B cell (primary cell): ENCODE measurements at regions not wholly inside any gene's neighbourhood (a gene's known extent, or its start where the extent isn't known, plus 50 kb on each side); places are given as distances from the start of the nearest gene placed in this dataset.

Experiments
- ATAC-seq: fragments of 200-7000 bp; cut with Tn5 transposase; one replicate; pipeline ENCODE4 v1.10.0; 2021; ENCODE audit warnings: low read depth, mild to moderate bottlenecking, moderate number of reproducible peaks, moderate library complexity
- CTCF ChIA-PET: fragments of 350-600 bp; sonication (Branson Sonifier 250); formaldehyde crosslinking; loops from one replicate; lab custom pipeline; 2021; ENCODE audit warnings: antibody characterized with exemption, inconsistent platforms; lab: Charles Lee
- POLR2A ChIA-PET: fragments of 350-600 bp; sonication (Branson Sonifier 250); formaldehyde crosslinking; loops from one replicate; lab custom pipeline; 2021; ENCODE audit warnings: antibody characterized with exemption; lab: Charles Lee
- DNase-seq: peaks from one replicate; pipeline ENCODE4 v3.0.0; 2013
- H2AFZ ChIP-seq: 2 replicates; pipeline ENCODE4 v1.6.1; 2012; ENCODE audit warnings: mild to moderate bottlenecking, low read depth, low read length; ENCODE audit not compliant: insufficient read depth, poor library complexity, severe bottlenecking
- H3K27ac ChIP-seq, 2 donors: 1 replicate in 1 of 2; 2 replicates in 1 of 2; pipeline ENCODE4 v1.5.1; 2012 to 2013; ENCODE audit warnings: low read length in 2 of 2, mild to moderate bottlenecking in 2 of 2, moderate library complexity in 1 of 2
- H3K27me3 ChIP-seq, 4 experiments: fragments of 200-600 bp in 1 of 4; sonication (generic) in 1 of 4; replicated peaks in 1 of 4; 1 replicate in 2 of 4; 2 replicates in 2 of 4; pipeline versions ENCODE4 v1.6.1 to v1.7.0; 2013 to 2016; ENCODE audit warnings: low read length in 3 of 4, mild to moderate bottlenecking in 2 of 4, mixed read lengths in 1 of 4, moderate library complexity in 1 of 4; ENCODE audit not compliant: insufficient read depth in 4 of 4, control insufficient read depth in 3 of 4; ENCODE audit errors: control extremely low read depth in 1 of 4
- H3K36me3 ChIP-seq, 2 experiments: replicated peaks in 1 of 2; 1 replicate in 1 of 2; 2 replicates in 1 of 2; pipeline versions ENCODE4 v1.6.1 to v1.7.1; 2013; ENCODE audit warnings: low read length in 1 of 2; ENCODE audit not compliant: insufficient read depth in 2 of 2, control insufficient read depth in 1 of 2; ENCODE audit errors: control extremely low read depth in 1 of 2, extremely low read depth in 1 of 2
- H3K4me1 ChIP-seq, 2 donors: fragments of 200-600 bp in 1 of 2; sonication (generic) in 1 of 2; 1 replicate in 1 of 2; 2 replicates in 1 of 2; pipeline versions ENCODE4 v1.5.1 to v1.6.1; 2013 to 2017; ENCODE audit warnings: low read length in 2 of 2; ENCODE audit not compliant: control insufficient read depth in 2 of 2, insufficient read depth in 2 of 2
- H3K4me2 ChIP-seq: replicated peaks from 2 replicates; pipeline ENCODE3; 2012; ENCODE audit warnings: mild to moderate bottlenecking, low read depth, low read length; ENCODE audit not compliant: poor library complexity, severe bottlenecking
- H3K4me3 ChIP-seq, 5 experiments: fragments of 200-600 bp in 1 of 5; sonication (generic) in 1 of 5; 1 replicate in 3 of 5; 2 replicates in 2 of 5; pipeline versions ENCODE4 v1.5.1 to v1.7.0; 2011 to 2016; ENCODE audit warnings: low read length in 4 of 5, mild to moderate bottlenecking in 4 of 5, low read depth in 2 of 5, control low read depth in 1 of 5, moderate library complexity in 1 of 5; ENCODE audit not compliant: insufficient read depth in 1 of 5; ENCODE audit errors: control extremely low read depth in 1 of 5, extremely low read depth in 1 of 5
- H3K79me2 ChIP-seq: fragments of 200-600 bp; sonication (generic); one replicate; pipeline ENCODE4 v1.6.0; 2016; ENCODE audit warnings: low read length; ENCODE audit not compliant: control insufficient read depth, insufficient read depth
- H3K9ac ChIP-seq: fragments of 200-600 bp; sonication (generic); 2 replicates; pipeline ENCODE4 v1.6.1; 2017; ENCODE audit warnings: mild to moderate bottlenecking, low read length, moderate library complexity
- H3K9me3 ChIP-seq, 3 donors: one replicate each; pipeline versions ENCODE4 v1.6.1 to v1.7.1; 2013; ENCODE audit warnings: low read length in 2 of 3; ENCODE audit not compliant: control insufficient read depth in 2 of 3, insufficient read depth in 1 of 3; ENCODE audit errors: control extremely low read depth in 1 of 3
- H4K20me1 ChIP-seq: 2 replicates; pipeline ENCODE4 v1.6.0; 2012; ENCODE audit warnings: mild to moderate bottlenecking, low read length; ENCODE audit not compliant: insufficient read depth, control insufficient read depth, poor library complexity, severe bottlenecking
- H3K27ac Mint-ChIP-seq: one replicate; pipeline ENCODE4 v1.8.0; 2021; ENCODE audit warnings: mixed read lengths
- H3K27me3 Mint-ChIP-seq: one replicate; pipeline ENCODE4 v1.8.0; 2021; ENCODE audit warnings: mixed read lengths
- H3K4me1 Mint-ChIP-seq: one replicate; pipeline ENCODE4 v1.8.0; 2021; ENCODE audit warnings: mixed read lengths
- H3K4me3 Mint-ChIP-seq: one replicate; pipeline ENCODE4 v1.8.0; 2021; ENCODE audit warnings: mixed read lengths
- H3K9me3 Mint-ChIP-seq: one replicate; pipeline ENCODE4 v1.8.0; 2022; ENCODE audit warnings: mixed read lengths; ENCODE audit not compliant: insufficient read depth
- CTCF ChIP-seq: fragments of 200-600 bp; IDR thresholded peaks from one replicate; pipeline ENCODE4 v1.8.0; 2022; ENCODE audit warnings: antibody characterized with exemption, mild to moderate bottlenecking
- EZH2 ChIP-seq: IDR thresholded peaks from 2 replicates; pipeline ENCODE4 v1.6.1; 2012; ENCODE audit warnings: borderline replicate concordance, low read depth, mild to moderate bottlenecking, moderate library complexity, low read length; ENCODE audit not compliant: insufficient read depth, poor library complexity, severe bottlenecking
- WGBS: methylation state at CpG from one replicate; pipeline ENCODE4 v1.1.5; 2013; ENCODE audit warnings: missing lambda C conversion rate; ENCODE audit not compliant: insufficient coverage; 5-methylcytosine and 5-hydroxymethylcytosine counted together
- intact Hi-C: fragments of 100-400 bp; cut with micrococcal nuclease; formaldehyde crosslinking; loops from one replicate; pipeline ENCODE4 v1.10.0; 2022

- WGBS = 94% methylated on average over 3 of the region's 5 CpGs
Observed at GRCh38 chr7:69250958-69251357, 347.3 kb upstream of the AUTS2 start.

GRCh38 chr7:69254643-69255042 is 343.6 kb upstream of the AUTS2 start:
- H3K4me3 Mint-ChIP-seq = no peak overlapping the region
- no peak overlapping the region for H3K4me2 ChIP-seq
- intact Hi-C loops = no loop called here
- ChIA-PET CTCF (no interaction called here), POLR2A (no interaction called here)
- H2AFZ ChIP-seq = no peak overlapping the region
- no peaks in the 10 kb centered on the region for H3K27me3 ChIP-seq
- no peaks in the 10 kb centered on the region for H3K9me3 Mint-ChIP-seq
- H3K79me2 ChIP-seq = no peaks in the 10 kb centered on the region
- H3K27ac Mint-ChIP-seq = no peak overlapping the region
- DNase-seq (no peak), ATAC-seq (no peak)
- no peak overlapping the region for H3K27ac ChIP-seq
- no peak for TF ChIP-seq EZH2
- TF ChIP-seq CTCF = no peak
- H3K9ac ChIP-seq = no peak overlapping the region
- no peak overlapping the region for H3K4me3 ChIP-seq
- no peaks in the 10 kb centered on the region for H3K36me3 ChIP-seq
- H3K4me1 ChIP-seq = peaks cover 0 to 12% of the 10 kb centered on the region in 2 donors
- peaks cover 0 to 4% (median 0%) of the 10 kb centered on the region in 3 donors for H3K9me3 ChIP-seq
- H3K27me3 Mint-ChIP-seq = peaks cover 17% of the 10 kb centered on the region
- H4K20me1 ChIP-seq = no peaks in the 10 kb centered on the region
- H3K4me1 Mint-ChIP-seq = peaks cover 2% of the 10 kb centered on the region

More at GRCh38 chr7:69250958-69251357, 347.3 kb upstream of the AUTS2 start:
- H3K4me3 ChIP-seq = no peak overlapping the region
- H3K79me2 ChIP-seq = no peaks in the 10 kb centered on the region
- Mint-ChIP-seq H3K27ac (no peak overlapping the region), H3K27me3 (peaks cover 16% of the 10 kb centered on the region), H3K4me1 (no peaks in the 10 kb centered on the region), H3K9me3 (no peaks in the 10 kb centered on the region), H3K4me3 (no peak overlapping the region)
- TF ChIP-seq EZH2 = no peak
- H3K4me2 ChIP-seq = no peak overlapping the region
- H3K9ac ChIP-seq = no peak overlapping the region
- intact Hi-C loops = no loop called here
- ChIA-PET POLR2A (no interaction called here), CTCF (no interaction called here)
- H2AFZ ChIP-seq = no peak overlapping the region
- no peaks in the 10 kb centered on the region for H3K36me3 ChIP-seq
- H3K27me3 ChIP-seq = no peaks in the 10 kb centered on the region
- peaks cover 0 to 4% (median 0%) of the 10 kb centered on the region in 3 donors for H3K9me3 ChIP-seq
- no peaks in the 10 kb centered on the region for H3K4me1 ChIP-seq
- no peaks in the 10 kb centered on the region for H4K20me1 ChIP-seq
- ATAC-seq (no peak), DNase-seq (no peak)
- H3K27ac ChIP-seq = no peak overlapping the region
